Liver (tissue), 8 donors: ENCODE measurements at regions not wholly inside any gene's neighbourhood (a gene's known extent, or its start where the extent isn't known, plus 50 kb on each side); places are given as distances from the start of the nearest gene placed in this dataset.

Source experiments
- DNase-seq: peaks from one replicate; pipeline ENCODE4 v3.0.0-alpha.2; 2017; ENCODE audit warnings: low spot score
- H3K27ac ChIP-seq, 2 donors: one replicate each; pipeline ENCODE4 v1.7.0; 2013; ENCODE audit warnings: inconsistent platforms in 2 of 2, low read length in 2 of 2, control low read depth in 1 of 2, low read depth in 1 of 2, mild to moderate bottlenecking in 1 of 2
- H3K27me3 ChIP-seq, 4 donors: one replicate each; pipeline versions ENCODE4 v1.6.1 to v1.7.0; 2013; ENCODE audit warnings: low read length in 3 of 4, inconsistent platforms in 1 of 4, mild to moderate bottlenecking in 1 of 4, moderate library complexity in 1 of 4; ENCODE audit not compliant: control insufficient read depth in 4 of 4, insufficient read depth in 4 of 4
- H3K36me3 ChIP-seq, 4 donors: one replicate each; pipeline versions ENCODE4 v1.6.1 to v1.7.0; 2013; ENCODE audit warnings: low read length in 3 of 4, mild to moderate bottlenecking in 3 of 4, low read depth in 1 of 4, moderate library complexity in 1 of 4; ENCODE audit not compliant: control insufficient read depth in 4 of 4, insufficient read depth in 3 of 4
- H3K4me1 ChIP-seq, 4 donors: one replicate each; pipeline versions ENCODE4 v1.6.1 to v1.7.0; 2013; ENCODE audit warnings: low read length in 3 of 4, mild to moderate bottlenecking in 3 of 4, moderate library complexity in 1 of 4; ENCODE audit not compliant: control insufficient read depth in 4 of 4, insufficient read depth in 4 of 4
- H3K4me3 ChIP-seq, 3 donors: one replicate each; pipeline versions ENCODE4 v1.6.1 to v1.7.0; 2013; ENCODE audit warnings: low read length in 3 of 3, control low read depth in 1 of 3, low read depth in 1 of 3, mild to moderate bottlenecking in 1 of 3
- H3K9ac ChIP-seq, 2 donors: one replicate each; pipeline ENCODE4 v1.7.0; 2013; ENCODE audit warnings: low read length in 2 of 2, mild to moderate bottlenecking in 2 of 2, moderate library complexity in 2 of 2, control low read depth in 1 of 2, low read depth in 1 of 2
- H3K9me3 ChIP-seq, 4 donors: one replicate each; pipeline versions ENCODE4 v1.6.1 to v1.7.0; 2013; ENCODE audit warnings: low read length in 3 of 4; ENCODE audit not compliant: control insufficient read depth in 4 of 4
- ATF3 ChIP-seq: IDR thresholded peaks from 2 replicates; pipeline ENCODE4 v1.6.1; 2016; ENCODE audit warnings: antibody characterized with exemption
- CTCF ChIP-seq: fragments of 150-350 bp; IDR thresholded peaks from 2 replicates; pipeline ENCODE4 v1.5.1; 2017; ENCODE audit warnings: improper control_type of control experiment, low read depth, low read length; ENCODE audit not compliant: missing input control
- EGR1 ChIP-seq, 2 donors: IDR thresholded peaks; 2 replicates each; pipeline ENCODE4 v1.6.1; 2016 to 2018; ENCODE audit warnings: antibody characterized with exemption in 2 of 2, low read depth in 2 of 2
- FOXA2 ChIP-seq: IDR thresholded peaks from 2 replicates; pipeline ENCODE4 v1.6.1; 2016; ENCODE audit warnings: antibody characterized with exemption
- GABPA ChIP-seq, 2 donors: IDR thresholded peaks in 1 of 2; conservative IDR thresholded peaks in 1 of 2; 2 replicates each; pipeline ENCODE4 v1.6.1; 2016; ENCODE audit warnings: antibody characterized with exemption in 2 of 2, mild to moderate bottlenecking in 1 of 2, moderate library complexity in 1 of 2
- HNF4A ChIP-seq, 2 donors: conservative IDR thresholded peaks; 2 replicates each; pipeline ENCODE4 v1.6.1; 2016; ENCODE audit warnings: antibody characterized with exemption in 2 of 2, mild to moderate bottlenecking in 2 of 2
- HNF4G ChIP-seq: IDR thresholded peaks from 2 replicates; pipeline ENCODE4 v1.6.1; 2016; ENCODE audit warnings: antibody characterized with exemption
- JUND ChIP-seq, 2 donors: IDR thresholded peaks; 2 replicates each; pipeline ENCODE4 v1.6.1; 2016; ENCODE audit warnings: antibody characterized with exemption in 2 of 2
- MAX ChIP-seq: IDR thresholded peaks from 2 replicates; pipeline ENCODE4 v1.6.1; 2016; ENCODE audit warnings: antibody characterized with exemption
- NR2F2 ChIP-seq: IDR thresholded peaks from 2 replicates; pipeline ENCODE4 v1.6.1; 2016; ENCODE audit warnings: antibody characterized with exemption
- RAD21 ChIP-seq, 2 donors: IDR thresholded peaks; 2 replicates each; pipeline ENCODE4 v1.6.1; 2016; ENCODE audit warnings: antibody characterized with exemption in 2 of 2, mild to moderate bottlenecking in 2 of 2
- RXRA ChIP-seq, 2 donors: IDR thresholded peaks; 2 replicates each; pipeline ENCODE4 v1.6.1; 2017 to 2018; ENCODE audit warnings: antibody characterized with exemption in 2 of 2, mild to moderate bottlenecking in 1 of 2
- SP1 ChIP-seq: IDR thresholded peaks from 2 replicates; pipeline ENCODE4 v1.6.1; 2018; ENCODE audit warnings: antibody characterized with exemption, mild to moderate bottlenecking
- YY1 ChIP-seq: IDR thresholded peaks from 2 replicates; pipeline ENCODE4 v1.6.1; 2016; ENCODE audit warnings: antibody characterized with exemption, mild to moderate bottlenecking
- ZBTB33 ChIP-seq: IDR thresholded peaks from 2 replicates; pipeline ENCODE4 v1.6.1; 2016; ENCODE audit warnings: antibody characterized with exemption
- WGBS: extraction: QIAGEN DNeasy Blood & Tissue Kit; methylation state at CpG from one replicate; pipeline ENCODE4 v1.1.7; 2013; 5-methylcytosine and 5-hydroxymethylcytosine counted together
- donor health status: healthy.
- donor health status: healthy.
- donor health status: healthy.
- donor health status: healthy.
- donor health status: healthy.

- no peak for DNase-seq
- 49% methylated on average over 6 of the region's 6 CpGs for WGBS
Observed at GRCh38 chr16:7964167-7964566, 626.1 kb downstream of the TMEM114 start.

GRCh38 chr16:7962091-7962879 lies 628.0 kb downstream of the TMEM114 start:
- H3K36me3 ChIP-seq = no peaks in the 10 kb centered on the region
- H3K9ac ChIP-seq = no peak overlapping the region
- peaks cover 0 to 2% (median 0%) of the 10 kb centered on the region in 4 donors for H3K27me3 ChIP-seq
- no peak for DNase-seq
- no peak overlapping the region for H3K27ac ChIP-seq
- H3K4me1 ChIP-seq = no peaks in the 10 kb centered on the region
- no peak for TF ChIP-seq NR2F2
- WGBS = 79% methylated on average over 9 of the region's 9 CpGs
- no peaks in the 10 kb centered on the region for H3K9me3 ChIP-seq
- no peak overlapping the region for H3K4me3 ChIP-seq

More at GRCh38 chr16:7964167-7964566, 626.1 kb downstream of the TMEM114 start:
- H3K4me3 ChIP-seq = no peak overlapping the region
- H3K4me1 ChIP-seq = no peaks in the 10 kb centered on the region
- H3K27ac ChIP-seq = no peak overlapping the region
- TF ChIP-seq YY1 = no peak
- no peak for TF ChIP-seq SP1
- no peak for TF ChIP-seq RAD21 (IDR thresholded peaks at IDR 0.05)
- TF ChIP-seq FOXA2 = no peak
- TF ChIP-seq CTCF = no peak
- no peak for TF ChIP-seq JUND (IDR thresholded peaks at IDR 0.05)
- TF ChIP-seq MAX = no peak
- TF ChIP-seq NR2F2 = no peak
- TF ChIP-seq HNF4A (conservative IDR thresholded peaks at IDR 0.05) = no peak
- no peak for TF ChIP-seq ZBTB33
- no peak for TF ChIP-seq RXRA (IDR thresholded peaks at IDR 0.05)
- TF ChIP-seq GABPA (IDR thresholded peaks at IDR 0.05 in 1 of 2, conservative IDR thresholded peaks at IDR 0.05 in 1 of 2) = no peak
- TF ChIP-seq EGR1 (IDR thresholded peaks at IDR 0.05; ENCODE audit: low read depth in 2 of 2) = no peak
- no peaks in the 10 kb centered on the region for H3K36me3 ChIP-seq
- no peak overlapping the region for H3K9ac ChIP-seq
- no peaks in the 10 kb centered on the region for H3K9me3 ChIP-seq
- H3K27me3 ChIP-seq = peaks cover 0 to 2% (median 0%) of the 10 kb centered on the region in 4 donors

- no peaks in the 10 kb centered on the region for H3K4me1 ChIP-seq
- no peaks in the 10 kb centered on the region for H3K36me3 ChIP-seq
- 51% methylated on average over 3 of the region's 3 CpGs for WGBS
- no peak overlapping the region for H3K9ac ChIP-seq
- H3K9me3 ChIP-seq = no peaks in the 10 kb centered on the region
- no peak overlapping the region for H3K27ac ChIP-seq
- no peak for DNase-seq
- H3K4me3 ChIP-seq = no peak overlapping the region
- TF ChIP-seq HNF4G = no peak
- TF ChIP-seq GABPA (IDR thresholded peaks at IDR 0.05 in 1 of 2, conservative IDR thresholded peaks at IDR 0.05 in 1 of 2) = no peak
- no peak for TF ChIP-seq NR2F2
- TF ChIP-seq RXRA (IDR thresholded peaks at IDR 0.05) = no peak
- no peak for TF ChIP-seq HNF4A (conservative IDR thresholded peaks at IDR 0.05)
- no peak for TF ChIP-seq JUND (IDR thresholded peaks at IDR 0.05)
- no peak for TF ChIP-seq RAD21 (IDR thresholded peaks at IDR 0.05)
- TF ChIP-seq YY1 = no peak
- TF ChIP-seq CTCF = no peak
- TF ChIP-seq SP1 = no peak
- TF ChIP-seq ATF3 = no peak
- peaks cover 0 to 2% (median 0%) of the 10 kb centered on the region in 4 donors for H3K27me3 ChIP-seq
Observed at GRCh38 chr16:7957151-7957550, 624.5 kb downstream of the RBFOX1 start.
